Left lung (tissue), 4 donors: ENCODE measurements at regions not wholly inside any gene's neighbourhood (a gene's known extent, or its start where the extent isn't known, plus 50 kb on each side); places are given as distances from the start of the nearest gene placed in this dataset.

Experiments used
- ATAC-seq: fragments of 200-7000 bp; cut with Tn5 transposase; one replicate; pipeline ENCODE4 v1.9.1; 2020; ENCODE audit warnings: moderate library complexity
- DNase-seq, 4 donors: peaks; one replicate each; pipeline ENCODE4 v3.0.0-alpha.2; 2013 to 2020
- H3K27ac ChIP-seq, 2 donors: fragments of 200-600 bp; sonication (generic) in 1 of 2; one replicate each; pipeline versions ENCODE4 v1.5.0 to v1.8.0; 2020 to 2021
- H3K27me3 ChIP-seq, 2 donors: fragments of 200-600 bp; sonication (generic) in 1 of 2; one replicate each; pipeline versions ENCODE4 v1.5.0 to v1.8.0; 2020 to 2021
- H3K36me3 ChIP-seq, 2 donors: fragments of 200-600 bp; sonication (generic) in 1 of 2; one replicate each; pipeline versions ENCODE4 v1.5.0 to v1.8.0; 2020 to 2021
- H3K4me1 ChIP-seq, 2 donors: fragments of 200-600 bp; one replicate each; pipeline ENCODE4 v1.8.0; 2021
- H3K4me3 ChIP-seq, 2 donors: fragments of 200-600 bp; sonication (generic) in 1 of 2; one replicate each; pipeline versions ENCODE4 v1.5.0 to v1.8.0; 2020 to 2021; ENCODE audit warnings: mild to moderate bottlenecking in 1 of 2
- H3K9me3 ChIP-seq, 2 donors: fragments of 200-600 bp; sonication (generic) in 1 of 2; one replicate each; pipeline versions ENCODE4 v1.5.0 to v1.8.0; 2020 to 2021
- CTCF ChIP-seq, 2 donors: fragments of 200-600 bp; sonication (generic) in 1 of 2; IDR thresholded peaks; one replicate each; pipeline versions ENCODE4 v1.5.0 to v1.8.0; 2021; ENCODE audit warnings: antibody characterized with exemption in 2 of 2
- intact Hi-C, 2 donors: fragments of 100-400 bp; cut with DNase I; formaldehyde crosslinking; loops; one replicate each; pipeline versions ENCODE4 v1.11.2 to v1.14.2; 2022
- donor health status: DM: no; HTN: yes; CAD: no.
- donor health status: DM: no; HTN: no; CAD: no.

DNA sequence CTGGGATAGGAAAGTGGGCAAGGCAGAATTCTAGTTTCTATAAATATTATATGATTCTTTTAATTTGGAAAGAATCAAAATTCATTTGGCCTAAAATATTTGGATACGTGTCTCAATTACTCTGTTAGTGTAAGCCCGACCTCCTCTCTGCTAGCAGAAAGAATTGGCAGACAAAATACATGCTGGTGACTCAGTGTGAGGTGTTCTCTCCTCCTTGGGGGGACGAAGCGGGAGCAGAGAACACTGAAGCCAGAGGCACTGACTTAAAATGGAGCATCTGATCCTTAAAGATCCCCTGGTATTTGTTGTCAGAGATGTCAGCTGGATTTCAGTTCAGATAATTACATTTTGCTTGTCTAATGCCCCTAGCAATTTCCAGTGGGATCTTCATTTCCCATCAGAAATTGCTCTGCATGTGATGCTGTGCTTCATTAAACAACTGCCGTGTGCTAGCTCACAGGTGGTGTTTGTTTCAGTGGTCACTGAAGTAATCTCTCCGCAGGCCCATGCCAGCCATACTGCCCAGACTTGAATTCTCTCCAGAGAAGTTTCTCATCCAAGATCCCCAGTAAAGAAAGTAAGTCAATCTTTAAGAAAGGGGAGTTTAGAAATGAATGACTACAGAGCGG is 188.7 kb upstream of the TLL1 start:
- Histone ChIP-seq H3K4me3 (no peak overlapping the region), H3K36me3 (no peaks in the 10 kb centered on the region), H3K27me3 (no peaks in the 10 kb centered on the region), H3K9me3 (no peaks in the 10 kb centered on the region), H3K27ac (no peak overlapping the region), H3K4me1 (no peaks in the 10 kb centered on the region)
- DNase-seq = no peak
- intact Hi-C loops = no loop called here
- ATAC-seq = peak; percentile 31
- TF ChIP-seq CTCF (IDR thresholded peaks at IDR 0.05) = no peak

- intact Hi-C loops = no loop called here
- ATAC-seq (peak; percentile 54), DNase-seq (no peak)
- Histone ChIP-seq H3K27ac (no peak overlapping the region), H3K4me1 (no peaks in the 10 kb centered on the region), H3K36me3 (no peaks in the 10 kb centered on the region), H3K27me3 (no peaks in the 10 kb centered on the region), H3K9me3 (no peaks in the 10 kb centered on the region), H3K4me3 (no peak overlapping the region)
- no peak for TF ChIP-seq CTCF (IDR thresholded peaks at IDR 0.05)
Observed at GRCh38 chr4:165686756-165687155, 186.3 kb upstream of the TLL1 start.

GRCh38 chr4:165689159-165689558 is 183.9 kb upstream of the TLL1 start:
- no peaks in the 10 kb centered on the region for H3K4me1 ChIP-seq
- no peaks in the 10 kb centered on the region for H3K36me3 ChIP-seq
- intact Hi-C loops = no loop called here
- no peak for TF ChIP-seq CTCF (IDR thresholded peaks at IDR 0.05)
- no peak overlapping the region for H3K27ac ChIP-seq
- no peaks in the 10 kb centered on the region for H3K27me3 ChIP-seq
- no peak for DNase-seq
- ATAC-seq = no peak
- H3K9me3 ChIP-seq = no peaks in the 10 kb centered on the region
- no peak overlapping the region for H3K4me3 ChIP-seq

DNA sequence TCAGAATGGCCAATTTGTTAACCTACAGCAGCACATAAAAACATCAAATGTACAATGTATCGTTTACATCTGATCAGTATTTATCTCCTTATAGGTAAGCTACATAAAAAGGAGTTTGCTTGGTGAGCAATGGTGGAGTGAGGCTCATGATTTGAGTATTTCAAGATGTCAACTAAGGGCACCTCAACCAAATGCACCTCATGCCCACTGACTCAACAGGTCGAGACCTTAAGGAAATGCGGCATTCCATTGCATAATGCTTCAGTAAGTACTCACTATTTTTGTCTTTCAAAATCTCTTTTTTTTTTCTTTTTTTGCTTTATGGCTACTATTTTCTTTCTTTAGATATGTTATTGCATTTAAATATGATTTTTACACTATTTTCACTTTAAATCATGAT is 181.0 kb upstream of the TLL1 start:
- Histone ChIP-seq H3K4me3 (no peak overlapping the region), H3K27ac (no peak overlapping the region), H3K27me3 (no peaks in the 10 kb centered on the region), H3K9me3 (no peaks in the 10 kb centered on the region), H3K4me1 (no peaks in the 10 kb centered on the region), H3K36me3 (no peaks in the 10 kb centered on the region)
- ATAC-seq = no peak
- no peak for TF ChIP-seq CTCF (IDR thresholded peaks at IDR 0.05)
- no peak for DNase-seq
- intact Hi-C loops = no loop called here

- Histone ChIP-seq H3K27ac (no peak overlapping the region), H3K4me1 (no peaks in the 10 kb centered on the region), H3K27me3 (no peaks in the 10 kb centered on the region), H3K9me3 (no peaks in the 10 kb centered on the region), H3K36me3 (no peaks in the 10 kb centered on the region), H3K4me3 (no peak overlapping the region)
- ATAC-seq (no peak), DNase-seq (no peak)
- no peak for TF ChIP-seq CTCF (IDR thresholded peaks at IDR 0.05)
- intact Hi-C loops = no loop called here
Observed at GRCh38 chr4:165698272-165698671, 174.8 kb upstream of the TLL1 start.
